ENCODE measurements at regions not wholly inside any gene's neighbourhood (a gene's known extent, or its start where the extent isn't known, plus 50 kb on each side); places are given as distances from the start of the nearest gene placed in this dataset.

- TF ChIP-seq HNF4A (conservative IDR thresholded peaks at IDR 0.05) (no peak), FOXA1 (IDR thresholded peaks at IDR 0.05) (no peak), RXRA (IDR thresholded peaks at IDR 0.05) (no peak), TAF1 (conservative IDR thresholded peaks at IDR 0.05) (no peak), CTCF (IDR thresholded peaks at IDR 0.05; ENCODE audit: low read depth, low read length, missing input control) (no peak), HNF4G (IDR thresholded peaks at IDR 0.05) (no peak), ATF3 (IDR thresholded peaks at IDR 0.05) (no peak), FOXA2 (IDR thresholded peaks at IDR 0.05) (no peak), REST (IDR thresholded peaks at IDR 0.05) (no peak), GABPA (IDR thresholded peaks at IDR 0.05 in 1 of 2, conservative IDR thresholded peaks at IDR 0.05 in 1 of 2) (no peak), NR2F2 (IDR thresholded peaks at IDR 0.05) (no peak), RAD21 (IDR thresholded peaks at IDR 0.05) (no peak), SP1 (IDR thresholded peaks at IDR 0.05) (no peak)
- Histone ChIP-seq H3K27ac (ENCODE audit: low read depth in 1 of 2, low read length in 2 of 2) (no peak overlapping the region), H3K4me3 (ENCODE audit: low read depth in 1 of 3, low read length in 3 of 3) (no peak overlapping the region), H3K9me3 (ENCODE audit: control insufficient read depth in 4 of 4, low read length in 3 of 4) (no peaks in the 10 kb centered on the region), H3K4me1 (ENCODE audit: control insufficient read depth in 4 of 4, insufficient read depth in 4 of 4, low read length in 3 of 4) (peaks cover 0 to 4% (median 3%) of the 10 kb centered on the region in 4 donors), H3K9ac (ENCODE audit: low read depth in 1 of 2, low read length in 2 of 2) (no peak overlapping the region), H3K27me3 (ENCODE audit: control insufficient read depth in 4 of 4, insufficient read depth in 4 of 4, low read length in 3 of 4) (no peaks in the 10 kb centered on the region), H3K36me3 (ENCODE audit: control insufficient read depth in 4 of 4, insufficient read depth in 3 of 4, low read depth in 1 of 4, low read length in 3 of 4) (no peaks in the 10 kb centered on the region)
- WGBS = 91% methylated on average over 7 of the region's 7 CpGs
- DNase-seq (ENCODE audit: low spot score) = no peak
Observed at GRCh38 chr15:60130821-60131220, 126.7 kb downstream of the FOXB1 start.

- no peaks in the 10 kb centered on the region for H3K36me3 ChIP-seq (ENCODE audit: control insufficient read depth in 4 of 4, insufficient read depth in 3 of 4, low read depth in 1 of 4, low read length in 3 of 4)
- H3K9ac ChIP-seq (ENCODE audit: low read depth in 1 of 2, low read length in 2 of 2) = no peak overlapping the region
- no peak overlapping the region for H3K4me3 ChIP-seq (ENCODE audit: low read depth in 1 of 3, low read length in 3 of 3)
- no peaks in the 10 kb centered on the region for H3K27me3 ChIP-seq (ENCODE audit: control insufficient read depth in 4 of 4, insufficient read depth in 4 of 4, low read length in 3 of 4)
- H3K9me3 ChIP-seq (ENCODE audit: control insufficient read depth in 4 of 4, low read length in 3 of 4) = no peaks in the 10 kb centered on the region
- H3K27ac ChIP-seq (ENCODE audit: low read depth in 1 of 2, low read length in 2 of 2) = no peak overlapping the region
- no peak for DNase-seq (ENCODE audit: low spot score)
- no peaks in the 10 kb centered on the region for H3K4me1 ChIP-seq (ENCODE audit: control insufficient read depth in 4 of 4, insufficient read depth in 4 of 4, low read length in 3 of 4)
- TF ChIP-seq RXRA (IDR thresholded peaks at IDR 0.05) (no peak), RAD21 (IDR thresholded peaks at IDR 0.05) (peak in 1 of 2 donors; percentile 61), HNF4A (conservative IDR thresholded peaks at IDR 0.05) (no peak), SP1 (IDR thresholded peaks at IDR 0.05) (no peak), ATF3 (IDR thresholded peaks at IDR 0.05) (no peak), MAX (IDR thresholded peaks at IDR 0.05) (no peak), JUND (IDR thresholded peaks at IDR 0.05) (no peak), CTCF (IDR thresholded peaks at IDR 0.05; ENCODE audit: low read depth, low read length, missing input control) (no peak)
- WGBS = 57% methylated on average over 1 of the region's 1 CpG
Observed at GRCh38 chr15:60134609-60135008, 130.5 kb downstream of the FOXB1 start.
